Kidney (tissue), 13 donors: ENCODE measurements at regions not wholly inside any gene's neighbourhood (a gene's known extent, or its start where the extent isn't known, plus 50 kb on each side); places are given as distances from the start of the nearest gene placed in this dataset.

ENCODE experiments used
- DNase-seq, 5 donors: peaks; one replicate each; pipeline ENCODE4 v3.0.0-alpha.2; 2013 to 2020
- FAIRE-seq: peaks from 2 replicates; lab custom pipeline; 2012; peaks lifted over from hg19 to GRCh38; lab: Jason Lieb, UNC
- H3K27ac ChIP-seq, 2 donors: one replicate each; pipeline ENCODE4 v1.7.0; 2013; ENCODE audit warnings: low read depth in 2 of 2, low read length in 2 of 2, inconsistent platforms in 1 of 2
- H3K27me3 ChIP-seq: one replicate; pipeline ENCODE4 v1.7.1; 2013; ENCODE audit warnings: low read length, inconsistent platforms; ENCODE audit not compliant: control insufficient read depth, insufficient read depth
- H3K36me3 ChIP-seq, 3 donors: one replicate each; pipeline versions ENCODE4 v1.7.0 to v1.7.1; 2013; ENCODE audit warnings: low read length in 3 of 3, control low read depth in 1 of 3, inconsistent platforms in 1 of 3; ENCODE audit not compliant: insufficient read depth in 3 of 3, control insufficient read depth in 2 of 3
- H3K4me1 ChIP-seq, 3 donors: one replicate each; pipeline versions ENCODE4 v1.7.0 to v1.7.1; 2013; ENCODE audit warnings: low read length in 3 of 3, inconsistent platforms in 1 of 3, low read depth in 1 of 3; ENCODE audit not compliant: control insufficient read depth in 2 of 3, insufficient read depth in 2 of 3
- H3K4me3 ChIP-seq, 3 donors: one replicate each; pipeline versions ENCODE4 v1.7.0 to v1.8.1; 2013; ENCODE audit warnings: low read length in 3 of 3, control low read depth in 1 of 3, inconsistent platforms in 1 of 3
- H3K9ac ChIP-seq, 3 donors: one replicate each; pipeline versions ENCODE4 v1.7.0 to v1.7.1; 2013; ENCODE audit warnings: low read length in 3 of 3, control low read depth in 1 of 3, inconsistent platforms in 1 of 3
- H3K9me3 ChIP-seq, 3 donors: one replicate each; pipeline versions ENCODE4 v1.7.0 to v1.7.1; 2013; ENCODE audit warnings: low read length in 3 of 3, control low read depth in 1 of 3, inconsistent platforms in 1 of 3; ENCODE audit not compliant: control insufficient read depth in 2 of 3, insufficient read depth in 1 of 3
- CTCF ChIP-seq: IDR thresholded peaks from 3 replicates; pipeline ENCODE4 v1.5.1; 2012; ENCODE audit warnings: mild to moderate bottlenecking, moderate library complexity, borderline replicate concordance; ENCODE audit not compliant: insufficient read depth; ENCODE audit errors: extremely low read depth
- intact Hi-C: fragments of 100-400 bp; cut with DNase I; formaldehyde crosslinking; loops from one replicate; pipeline ENCODE4 v1.11.1; 2022
- donor health status: control.
- donor health status: control.
- donor health status: control.
- donor health status: control.
- donor health status: control.
- donor health status: DM: yes; HTN: yes; CAD: no.
- donor health status: Normal renal cell carcinoma (clear cell type).

- no peak for TF ChIP-seq CTCF
- intact Hi-C loops: no loop called here
- no peaks in the 10 kb centered on the region for H3K27me3 ChIP-seq
- no peaks in the 10 kb centered on the region for H3K36me3 ChIP-seq
- no peaks in the 10 kb centered on the region for H3K9me3 ChIP-seq
- no peak for FAIRE-seq
- no peak overlapping the region for H3K27ac ChIP-seq
- H3K9ac ChIP-seq: no peak overlapping the region
- no peak for DNase-seq
- no peak overlapping the region for H3K4me3 ChIP-seq
- H3K4me1 ChIP-seq: no peaks in the 10 kb centered on the region
Observed at GRCh38 chr11:25535467-25536272, 796.3 kb upstream of the ANO3 start.

DNA sequence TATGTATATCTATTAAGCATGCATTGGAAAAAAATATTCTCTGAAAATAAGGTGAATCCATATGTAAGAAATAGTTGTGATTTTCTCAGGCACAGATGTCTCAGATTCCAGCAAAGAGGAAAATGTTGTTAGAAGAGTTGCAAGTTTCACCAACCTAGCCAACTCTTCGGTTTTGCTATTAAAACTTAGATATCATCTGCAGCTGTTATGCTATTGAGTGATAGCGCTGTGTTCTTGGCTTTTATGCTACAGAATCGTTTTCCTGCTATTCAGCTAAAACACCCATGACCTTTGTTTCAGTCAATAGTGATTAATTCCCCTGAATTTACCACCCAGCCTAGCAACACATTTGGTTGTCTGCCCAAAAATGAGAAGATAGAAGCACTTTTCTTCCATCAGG, 795.6 kb upstream of the ANO3 start:
- Histone ChIP-seq H3K27ac (no peak overlapping the region), H3K4me1 (no peaks in the 10 kb centered on the region), H3K4me3 (no peak overlapping the region), H3K36me3 (no peaks in the 10 kb centered on the region), H3K27me3 (no peaks in the 10 kb centered on the region), H3K9me3 (no peaks in the 10 kb centered on the region), H3K9ac (no peak overlapping the region)
- TF ChIP-seq CTCF: no peak
- DNase-seq (no peak), FAIRE-seq (no peak)
- intact Hi-C loops: no loop called here

DNA sequence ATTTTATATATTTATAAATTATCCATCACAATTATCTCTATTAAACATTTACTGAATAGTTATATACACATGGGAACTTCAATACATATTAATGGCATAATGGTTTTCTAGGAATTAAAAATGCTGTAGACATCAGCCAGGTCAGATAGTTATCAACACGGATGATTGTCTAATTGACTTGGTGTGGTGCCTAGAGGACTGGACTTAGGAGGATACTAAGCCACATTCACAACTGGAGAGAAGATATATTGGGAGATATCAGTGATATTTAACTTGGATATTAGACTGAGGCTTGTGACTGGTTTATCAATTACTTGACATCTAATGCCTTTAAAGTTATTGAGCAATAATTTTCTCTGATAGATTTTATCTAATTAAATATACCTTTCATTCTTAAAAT, 794.5 kb upstream of the ANO3 start:
- no peak overlapping the region for H3K27ac ChIP-seq
- no peak overlapping the region for H3K4me3 ChIP-seq
- DNase-seq: no peak
- intact Hi-C loops: no loop called here
- TF ChIP-seq CTCF: no peak
- H3K9me3 ChIP-seq: no peaks in the 10 kb centered on the region
- no peak for FAIRE-seq
- no peaks in the 10 kb centered on the region for H3K36me3 ChIP-seq
- no peaks in the 10 kb centered on the region for H3K4me1 ChIP-seq
- H3K27me3 ChIP-seq: no peaks in the 10 kb centered on the region
- no peak overlapping the region for H3K9ac ChIP-seq
